ENCODE measurements at regions not wholly inside any gene's neighbourhood (a gene's known extent, or its start where the extent isn't known, plus 50 kb on each side); places are given as distances from the start of the nearest gene placed in this dataset.

GRCh38 chr14:65237941-65238340, 135.6 kb upstream of the MAX start:
- ChIA-PET POLR2A (no interaction called here), CTCF (interaction anchor here (1.0 to 3.1 kb wide), 3 partner anchors 12 to 73 kb away, joined by 3 to 6 read pairs (median 5); no protein-coding TSS in a partner anchor)
- no peak for DNase-seq (ENCODE audit: extremely low spot score)
- no peak for TF ChIP-seq CTCF (IDR thresholded peaks at IDR 0.05; ENCODE audit: control extremely low read depth, extremely low read depth, low read depth, missing control alignments)

- DNase-seq (ENCODE audit: extremely low spot score): no peak
- CTCF ChIA-PET: interaction anchor here (0.9 to 3.1 kb wide), 3 partner anchors 12 to 74 kb away, joined by 3 to 6 read pairs (median 5); no protein-coding TSS in a partner anchor
- TF ChIP-seq CTCF (IDR thresholded peaks at IDR 0.05; ENCODE audit: control extremely low read depth, extremely low read depth, low read depth, missing control alignments): no peak
- POLR2A ChIA-PET: interaction anchor here (0.8 kb wide), 1 partner anchor 155 kb away, joined by 7 read pairs; no protein-coding TSS in a partner anchor
Measured at GRCh38 chr14:65238456-65238855, 136.1 kb upstream of the MAX start.

- TF ChIP-seq CTCF (IDR thresholded peaks at IDR 0.05; ENCODE audit: control extremely low read depth, extremely low read depth, low read depth, missing control alignments): no peak
- ChIA-PET POLR2A (interaction anchor here (0.8 kb wide), 1 partner anchor 156 kb away, joined by 7 read pairs; no protein-coding TSS in a partner anchor), CTCF (interaction anchor here (0.8 to 3.1 kb wide), 10 partner anchors 10 to 720 kb away, joined by 3 to 6 read pairs (median 3); no protein-coding TSS in a partner anchor)
- no peak for DNase-seq (ENCODE audit: extremely low spot score)
Measured at GRCh38 chr14:65239143-65239937, 137.0 kb upstream of the MAX start.

- TF ChIP-seq CTCF (IDR thresholded peaks at IDR 0.05; ENCODE audit: control extremely low read depth, extremely low read depth, low read depth, missing control alignments): no peak
- ChIA-PET POLR2A (no interaction called here), CTCF (interaction anchor here (0.8 to 3.1 kb wide), 8 partner anchors 10 to 720 kb away, joined by 3 to 6 read pairs (median 3); no protein-coding TSS in a partner anchor)
- DNase-seq (ENCODE audit: extremely low spot score): no peak
Measured at GRCh38 chr14:65239938-65240296, 137.6 kb upstream of the MAX start.

GRCh38 chr14:65241125-65241752, 138.9 kb upstream of the MAX start:
- TF ChIP-seq CTCF (IDR thresholded peaks at IDR 0.05; ENCODE audit: control extremely low read depth, extremely low read depth, low read depth, missing control alignments): no peak
- ChIA-PET POLR2A (interaction anchor here (0.7 kb wide), 1 partner anchor 701 kb away, joined by 4 read pairs; the partner anchor contains the start of gene HSPA2), CTCF (interaction anchor here (3.1 kb wide), 1 partner anchor 77 kb away, joined by 6 read pairs; no protein-coding TSS in a partner anchor)
- DNase-seq (ENCODE audit: extremely low spot score): no peak

GRCh38 chr14:65242732-65243134, 140.4 kb upstream of the MAX start:
- DNase-seq (ENCODE audit: extremely low spot score): no peak
- CTCF ChIA-PET: interaction anchor here (1.0 to 1.6 kb wide), 4 partner anchors 9 to 582 kb away, joined by 3 to 5 read pairs (median 4); no protein-coding TSS in a partner anchor
- no peak for TF ChIP-seq CTCF (IDR thresholded peaks at IDR 0.05; ENCODE audit: control extremely low read depth, extremely low read depth, low read depth, missing control alignments)
- POLR2A ChIA-PET: no interaction called here
